ENCODE measurements at regions not wholly inside any gene's neighbourhood (a gene's known extent, or its start where the extent isn't known, plus 50 kb on each side); places are given as distances from the start of the nearest gene placed in this dataset.
"Not testable (repeated sequence)": the region's sequence is repeated elsewhere in the genome, so short reads cannot be mapped to it uniquely, and the experiment has no call there.

- DNase-seq: no peak
Observed at GRCh38 chr15:69685512-69686452, 233.2 kb downstream of the RPLP1 start.

- DNase-seq: no peak
Observed at GRCh38 chr15:69686626-69687025, 234.0 kb downstream of the RPLP1 start.

GRCh38 chr15:69689133-69689532 is 236.5 kb downstream of the RPLP1 start:
- DNase-seq: no peak

GRCh38 chr15:69691307-69692015 is 238.8 kb downstream of the RPLP1 start:
- no peak for DNase-seq

- no peak for DNase-seq
Observed at GRCh38 chr15:69692342-69692741, 239.7 kb downstream of the RPLP1 start.

GRCh38 chr15:69693059-69693458 is 240.4 kb downstream of the RPLP1 start:
- DNase-seq: no peak

- no peak for DNase-seq
Observed at GRCh38 chr15:69696946-69697345, 244.3 kb downstream of the RPLP1 start.

GRCh38 chr15:69697916-69698315 is 245.3 kb downstream of the RPLP1 start:
- no peak for DNase-seq

GRCh38 chr15:69699096-69699495 is 246.5 kb downstream of the RPLP1 start:
- no peak for DNase-seq

- DNase-seq: no peak
Observed at GRCh38 chr15:69700380-69700779, 247.8 kb downstream of the RPLP1 start.

- DNase-seq: no peak
Observed at GRCh38 chr15:69701198-69701597, 248.6 kb downstream of the RPLP1 start.

GRCh38 chr15:69703532-69704187 is 251.0 kb downstream of the RPLP1 start:
- DNase-seq: no peak

- no peak for DNase-seq
Observed at GRCh38 chr15:69704229-69704628, 251.6 kb downstream of the RPLP1 start.

- DNase-seq: no peak
Observed at GRCh38 chr15:69704700-69705099, 252.1 kb downstream of the RPLP1 start.

GRCh38 chr15:69706353-69707097 is 253.9 kb downstream of the RPLP1 start:
- DNase-seq: no peak

GRCh38 chr15:69707241-69707640 is 254.6 kb downstream of the RPLP1 start:
- not testable (repeated sequence) for DNase-seq

GRCh38 chr15:69708436-69709122 is 256.0 kb downstream of the RPLP1 start:
- not testable (repeated sequence) for DNase-seq

GRCh38 chr15:69712991-69713390 is 260.4 kb downstream of the RPLP1 start:
- DNase-seq: no peak

- no peak for DNase-seq
Observed at GRCh38 chr15:69713726-69714559, 261.3 kb downstream of the RPLP1 start.

- no peak for DNase-seq
Observed at GRCh38 chr15:69715210-69715609, 262.6 kb downstream of the RPLP1 start.

GRCh38 chr15:69718436-69718835 is 265.8 kb downstream of the RPLP1 start:
- no peak for DNase-seq

Measured in effector CD8-positive, alpha-beta T cell (primary cell).